ENCODE measurements at regions not wholly inside any gene's neighbourhood (a gene's known extent, or its start where the extent isn't known, plus 50 kb on each side); places are given as distances from the start of the nearest gene placed in this dataset.

- Histone ChIP-seq H3K4me1 (ENCODE audit: control insufficient read depth, insufficient read depth, low read length) (no peaks in the 10 kb centered on the region), H3K27ac (ENCODE audit: low read length) (no peak overlapping the region), H3K27me3 (ENCODE audit: control insufficient read depth, insufficient read depth, low read length) (no peaks in the 10 kb centered on the region), H3K9me3 (ENCODE audit: control insufficient read depth, insufficient read depth, low read depth, low read length) (no peaks in the 10 kb centered on the region), H3K36me3 (ENCODE audit: control insufficient read depth, insufficient read depth, low read length) (no peaks in the 10 kb centered on the region), H3K4me3 (ENCODE audit: low read depth in 2 of 2, low read length in 2 of 2) (no peak overlapping the region)
- no TSS peak for BruUV-seq (replicated peaks)
- POLR2A ChIA-PET = no interaction called here
- no peak for TF ChIP-seq REST (IDR thresholded peaks at IDR 0.05; ENCODE audit: insufficient read depth in 1 of 2, low read depth in 2 of 2, low read length in 1 of 2)
- no peak for TF ChIP-seq CTCF (IDR thresholded peaks at IDR 0.05)
- no peak for TF ChIP-seq POLR2AphosphoS5 (IDR thresholded peaks at IDR 0.05; ENCODE audit: low read depth, low read length)
- no peak for TF ChIP-seq TCF7L2 (IDR thresholded peaks at IDR 0.05; ENCODE audit: low read depth, low read length)
- TF ChIP-seq SIN3A (IDR thresholded peaks at IDR 0.05; ENCODE audit: borderline replicate concordance, insufficient read depth, low read depth, low read length) = no peak
- in situ Hi-C loops (cut with HindIII; ENCODE audit: low pct_unique_long_range_greater_than_20kb, low sequenced_read_pairs) (no loop called here), intact Hi-C loops (cut with micrococcal nuclease; ENCODE audit: unreplicated experiment) (no loop called here)
- CTCF ChIA-PET = no interaction called here
- ATAC-seq = no peak
- no peak for DNase-seq (ENCODE audit: low read depth, low spot score)
Measured at GRCh38 chr4:20570981-20571715, 129.1 kb upstream of the PACRGL start.

GRCh38 chr4:20572976-20573375, 127.3 kb upstream of the PACRGL start:
- no peaks in the 10 kb centered on the region for H3K4me1 ChIP-seq (ENCODE audit: control insufficient read depth, insufficient read depth, low read length)
- H3K9me3 ChIP-seq (ENCODE audit: control insufficient read depth, insufficient read depth, low read depth, low read length) = no peaks in the 10 kb centered on the region
- DNase-seq (ENCODE audit: low read depth, low spot score) = no peak
- POLR2A ChIA-PET = no interaction called here
- ATAC-seq = no peak
- H3K27me3 ChIP-seq (ENCODE audit: control insufficient read depth, insufficient read depth, low read length) = no peaks in the 10 kb centered on the region
- intact Hi-C loops (cut with micrococcal nuclease; ENCODE audit: unreplicated experiment) = no loop called here
- CTCF ChIA-PET = no interaction called here
- no peak for TF ChIP-seq SIN3A (IDR thresholded peaks at IDR 0.05; ENCODE audit: borderline replicate concordance, insufficient read depth, low read depth, low read length)
- TF ChIP-seq TCF7L2 (IDR thresholded peaks at IDR 0.05; ENCODE audit: low read depth, low read length) = no peak
- TF ChIP-seq REST (IDR thresholded peaks at IDR 0.05; ENCODE audit: insufficient read depth in 1 of 2, low read depth in 2 of 2, low read length in 1 of 2) = no peak
- TF ChIP-seq POLR2AphosphoS5 (IDR thresholded peaks at IDR 0.05; ENCODE audit: low read depth, low read length) = no peak
- TF ChIP-seq CTCF (IDR thresholded peaks at IDR 0.05) = no peak
- H3K27ac ChIP-seq (ENCODE audit: low read length) = no peak overlapping the region
- no TSS peak for BruUV-seq (replicated peaks)
- no peaks in the 10 kb centered on the region for H3K36me3 ChIP-seq (ENCODE audit: control insufficient read depth, insufficient read depth, low read length)
- H3K4me3 ChIP-seq (ENCODE audit: low read depth in 2 of 2, low read length in 2 of 2) = no peak overlapping the region
- in situ Hi-C loops (cut with HindIII; ENCODE audit: low pct_unique_long_range_greater_than_20kb, low sequenced_read_pairs) = no loop called here
